ENCODE measurements at regions not wholly inside any gene's neighbourhood (a gene's known extent, or its start where the extent isn't known, plus 50 kb on each side); places are given as distances from the start of the nearest gene placed in this dataset.

DNA sequence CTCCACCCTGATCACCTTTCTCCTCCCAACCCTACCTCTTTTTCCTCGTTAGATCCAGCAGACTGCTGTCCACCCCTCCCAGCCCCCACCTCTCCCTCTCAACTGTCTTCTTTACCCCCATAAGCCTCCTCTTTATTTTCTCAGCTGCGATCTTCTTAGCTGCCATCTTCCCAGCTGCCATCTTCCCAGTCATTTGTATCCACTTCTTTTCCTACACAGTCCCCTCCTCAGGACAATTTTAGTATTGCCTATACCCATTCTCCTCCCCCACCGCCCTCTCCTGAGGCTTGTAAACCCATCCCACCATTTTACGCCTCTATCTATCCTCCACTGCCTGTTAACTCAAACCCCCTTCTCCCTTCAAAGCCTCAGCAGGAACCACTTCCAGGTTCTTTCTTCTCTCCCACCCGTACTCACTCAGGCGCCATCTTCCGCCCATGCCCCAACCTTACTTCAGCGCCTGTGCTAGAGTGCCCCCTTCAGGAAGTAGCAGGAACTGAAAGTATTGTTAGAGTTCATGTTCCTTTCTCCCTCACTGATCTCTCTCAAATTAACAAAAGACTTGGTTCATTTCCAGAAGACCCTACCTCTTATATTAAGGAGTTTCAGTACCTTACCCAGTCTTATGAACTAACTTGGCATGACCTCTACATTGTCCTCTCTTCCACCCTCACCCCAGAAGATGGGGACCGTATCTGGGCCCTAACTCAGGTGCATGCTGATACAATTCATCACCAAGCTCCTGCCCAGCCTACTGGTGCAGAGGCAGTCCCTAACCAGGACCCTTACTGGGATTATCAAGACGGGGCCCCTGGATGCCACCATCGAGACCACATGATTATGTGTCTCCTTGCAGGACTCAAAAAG, 236.0 kb downstream of the ADGRG6 start:
- H3K27me3 Mint-ChIP-seq (ENCODE audit: low read depth) = peaks cover 3% of the 10 kb centered on the region; the same call in 1 of the 2 replicates
- CTCF ChIA-PET = interaction anchor here (0.6 to 3.3 kb wide), 5 partner anchors 14 to 457 kb away, joined by 3 to 39 read pairs (median 3); no protein-coding TSS in a partner anchor
- H3K4me3 Mint-ChIP-seq = no peak overlapping the region
- H3K36me3 Mint-ChIP-seq = peaks cover 32% of the 10 kb centered on the region
- TF ChIP-seq, protein P1, sequence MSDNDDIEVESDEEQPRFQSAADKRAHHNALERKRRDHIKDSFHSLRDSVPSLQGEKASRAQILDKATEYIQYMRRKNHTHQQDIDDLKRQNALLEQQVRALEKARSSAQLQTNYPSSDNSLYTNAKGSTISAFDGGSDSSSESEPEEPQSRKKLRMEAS (CRISPR knock-in tag; IDR thresholded peaks at IDR 0.05) = no peak
- TF ChIP-seq MYBL2 (CRISPR knock-in tag; IDR thresholded peaks at IDR 0.05) (no peak), SOX15 (CRISPR knock-in tag; IDR thresholded peaks at IDR 0.05) (no peak)
- TF ChIP-seq, protein P2, sequence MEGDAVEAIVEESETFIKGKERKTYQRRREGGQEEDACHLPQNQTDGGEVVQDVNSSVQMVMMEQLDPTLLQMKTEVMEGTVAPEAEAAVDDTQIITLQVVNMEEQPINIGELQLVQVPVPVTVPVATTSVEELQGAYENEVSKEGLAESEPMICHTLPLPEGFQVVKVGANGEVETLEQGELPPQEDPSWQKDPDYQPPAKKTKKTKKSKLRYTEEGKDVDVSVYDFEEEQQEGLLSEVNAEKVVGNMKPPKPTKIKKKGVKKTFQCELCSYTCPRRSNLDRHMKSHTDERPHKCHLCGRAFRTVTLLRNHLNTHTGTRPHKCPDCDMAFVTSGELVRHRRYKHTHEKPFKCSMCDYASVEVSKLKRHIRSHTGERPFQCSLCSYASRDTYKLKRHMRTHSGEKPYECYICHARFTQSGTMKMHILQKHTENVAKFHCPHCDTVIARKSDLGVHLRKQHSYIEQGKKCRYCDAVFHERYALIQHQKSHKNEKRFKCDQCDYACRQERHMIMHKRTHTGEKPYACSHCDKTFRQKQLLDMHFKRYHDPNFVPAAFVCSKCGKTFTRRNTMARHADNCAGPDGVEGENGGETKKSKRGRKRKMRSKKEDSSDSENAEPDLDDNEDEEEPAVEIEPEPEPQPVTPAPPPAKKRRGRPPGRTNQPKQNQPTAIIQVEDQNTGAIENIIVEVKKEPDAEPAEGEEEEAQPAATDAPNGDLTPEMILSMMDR (IDR thresholded peaks at IDR 0.05) = peak; percentile 66
- ATAC-seq (peak; percentile 86), DNase-seq (ENCODE audit: low spot score) (peak; percentile 59)
- H3K9me3 Mint-ChIP-seq = peaks cover 45% of the 10 kb centered on the region
- H3K4me1 Mint-ChIP-seq = no peaks in the 10 kb centered on the region
- POLR2A ChIA-PET = no interaction called here
- no peak overlapping the region for H3K27ac Mint-ChIP-seq

DNA sequence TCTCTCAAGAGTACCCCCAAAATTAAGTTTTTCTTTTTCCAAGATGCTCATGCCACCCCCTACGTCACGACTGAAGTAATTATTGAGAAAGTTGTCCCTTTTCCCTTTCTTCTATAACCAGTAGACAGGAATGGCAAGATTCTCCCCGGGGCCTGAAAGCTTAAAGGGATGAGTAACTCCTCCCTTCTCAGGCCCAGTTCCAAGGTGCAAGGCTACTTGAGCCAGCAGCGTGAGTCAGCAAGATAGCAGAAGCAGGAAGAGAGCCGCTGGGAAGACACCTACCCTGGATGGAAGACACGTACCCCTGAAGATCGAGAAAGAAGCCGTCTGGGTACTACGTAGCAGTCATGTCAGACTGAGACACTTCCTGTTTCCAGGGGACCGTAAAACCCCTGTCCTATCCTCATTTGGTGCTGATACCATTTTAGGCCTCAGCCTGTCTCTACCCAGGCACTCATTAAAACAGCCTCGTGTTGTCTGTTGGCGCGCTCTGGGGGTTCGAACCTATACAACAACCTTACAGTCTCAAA, 241.0 kb downstream of the ADGRG6 start:
- no peaks in the 10 kb centered on the region for H3K4me1 Mint-ChIP-seq
- H3K36me3 Mint-ChIP-seq = no peaks in the 10 kb centered on the region
- no peak overlapping the region for H3K27ac Mint-ChIP-seq
- CTCF ChIA-PET = no interaction called here
- no peak for TF ChIP-seq ZNF219 (CRISPR knock-in tag; IDR thresholded peaks at IDR 0.05; ENCODE audit: borderline replicate concordance)
- TF ChIP-seq, protein P3, sequence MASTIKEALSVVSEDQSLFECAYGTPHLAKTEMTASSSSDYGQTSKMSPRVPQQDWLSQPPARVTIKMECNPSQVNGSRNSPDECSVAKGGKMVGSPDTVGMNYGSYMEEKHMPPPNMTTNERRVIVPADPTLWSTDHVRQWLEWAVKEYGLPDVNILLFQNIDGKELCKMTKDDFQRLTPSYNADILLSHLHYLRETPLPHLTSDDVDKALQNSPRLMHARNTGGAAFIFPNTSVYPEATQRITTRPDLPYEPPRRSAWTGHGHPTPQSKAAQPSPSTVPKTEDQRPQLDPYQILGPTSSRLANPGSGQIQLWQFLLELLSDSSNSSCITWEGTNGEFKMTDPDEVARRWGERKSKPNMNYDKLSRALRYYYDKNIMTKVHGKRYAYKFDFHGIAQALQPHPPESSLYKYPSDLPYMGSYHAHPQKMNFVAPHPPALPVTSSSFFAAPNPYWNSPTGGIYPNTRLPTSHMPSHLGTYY (CRISPR knock-in tag; IDR thresholded peaks at IDR 0.05) = no peak
- TF ChIP-seq, protein P4, sequence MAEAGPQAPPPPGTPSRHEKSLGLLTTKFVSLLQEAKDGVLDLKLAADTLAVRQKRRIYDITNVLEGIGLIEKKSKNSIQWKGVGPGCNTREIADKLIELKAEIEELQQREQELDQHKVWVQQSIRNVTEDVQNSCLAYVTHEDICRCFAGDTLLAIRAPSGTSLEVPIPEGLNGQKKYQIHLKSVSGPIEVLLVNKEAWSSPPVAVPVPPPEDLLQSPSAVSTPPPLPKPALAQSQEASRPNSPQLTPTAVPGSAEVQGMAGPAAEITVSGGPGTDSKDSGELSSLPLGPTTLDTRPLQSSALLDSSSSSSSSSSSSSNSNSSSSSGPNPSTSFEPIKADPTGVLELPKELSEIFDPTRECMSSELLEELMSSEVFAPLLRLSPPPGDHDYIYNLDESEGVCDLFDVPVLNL (CRISPR knock-in tag; IDR thresholded peaks at IDR 0.05; ENCODE audit: borderline replicate concordance, low read depth) = no peak
- TF ChIP-seq NFATC4 (CRISPR knock-in tag; IDR thresholded peaks at IDR 0.05) = no peak
- TF ChIP-seq, protein P5, sequence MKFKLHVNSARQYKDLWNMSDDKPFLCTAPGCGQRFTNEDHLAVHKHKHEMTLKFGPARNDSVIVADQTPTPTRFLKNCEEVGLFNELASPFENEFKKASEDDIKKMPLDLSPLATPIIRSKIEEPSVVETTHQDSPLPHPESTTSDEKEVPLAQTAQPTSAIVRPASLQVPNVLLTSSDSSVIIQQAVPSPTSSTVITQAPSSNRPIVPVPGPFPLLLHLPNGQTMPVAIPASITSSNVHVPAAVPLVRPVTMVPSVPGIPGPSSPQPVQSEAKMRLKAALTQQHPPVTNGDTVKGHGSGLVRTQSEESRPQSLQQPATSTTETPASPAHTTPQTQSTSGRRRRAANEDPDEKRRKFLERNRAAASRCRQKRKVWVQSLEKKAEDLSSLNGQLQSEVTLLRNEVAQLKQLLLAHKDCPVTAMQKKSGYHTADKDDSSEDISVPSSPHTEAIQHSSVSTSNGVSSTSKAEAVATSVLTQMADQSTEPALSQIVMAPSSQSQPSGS (CRISPR knock-in tag; IDR thresholded peaks at IDR 0.05; ENCODE audit: borderline replicate concordance, low read depth) = no peak
- TF ChIP-seq OVOL2 (CRISPR knock-in tag; IDR thresholded peaks at IDR 0.05; ENCODE audit: borderline replicate concordance) = no peak
- TF ChIP-seq NFYB (CRISPR knock-in tag; conservative IDR thresholded peaks at IDR 0.05; ENCODE audit: low read depth) = no peak
- TF ChIP-seq, protein P6, sequence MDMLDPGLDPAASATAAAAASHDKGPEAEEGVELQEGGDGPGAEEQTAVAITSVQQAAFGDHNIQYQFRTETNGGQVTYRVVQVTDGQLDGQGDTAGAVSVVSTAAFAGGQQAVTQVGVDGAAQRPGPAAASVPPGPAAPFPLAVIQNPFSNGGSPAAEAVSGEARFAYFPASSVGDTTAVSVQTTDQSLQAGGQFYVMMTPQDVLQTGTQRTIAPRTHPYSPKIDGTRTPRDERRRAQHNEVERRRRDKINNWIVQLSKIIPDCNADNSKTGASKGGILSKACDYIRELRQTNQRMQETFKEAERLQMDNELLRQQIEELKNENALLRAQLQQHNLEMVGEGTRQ (CRISPR knock-in tag; IDR thresholded peaks at IDR 0.05) = no peak
- TF ChIP-seq ZNF232 (CRISPR knock-in tag; IDR thresholded peaks at IDR 0.05) = no peak
- TF ChIP-seq, protein P7, sequence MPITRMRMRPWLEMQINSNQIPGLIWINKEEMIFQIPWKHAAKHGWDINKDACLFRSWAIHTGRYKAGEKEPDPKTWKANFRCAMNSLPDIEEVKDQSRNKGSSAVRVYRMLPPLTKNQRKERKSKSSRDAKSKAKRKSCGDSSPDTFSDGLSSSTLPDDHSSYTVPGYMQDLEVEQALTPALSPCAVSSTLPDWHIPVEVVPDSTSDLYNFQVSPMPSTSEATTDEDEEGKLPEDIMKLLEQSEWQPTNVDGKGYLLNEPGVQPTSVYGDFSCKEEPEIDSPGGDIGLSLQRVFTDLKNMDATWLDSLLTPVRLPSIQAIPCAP (CRISPR knock-in tag; IDR thresholded peaks at IDR 0.05) = no peak
- TF ChIP-seq, protein P8, sequence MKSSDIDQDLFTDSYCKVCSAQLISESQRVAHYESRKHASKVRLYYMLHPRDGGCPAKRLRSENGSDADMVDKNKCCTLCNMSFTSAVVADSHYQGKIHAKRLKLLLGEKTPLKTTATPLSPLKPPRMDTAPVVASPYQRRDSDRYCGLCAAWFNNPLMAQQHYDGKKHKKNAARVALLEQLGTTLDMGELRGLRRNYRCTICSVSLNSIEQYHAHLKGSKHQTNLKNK (CRISPR knock-in tag; IDR thresholded peaks at IDR 0.05) = no peak
- TF ChIP-seq, protein P9, sequence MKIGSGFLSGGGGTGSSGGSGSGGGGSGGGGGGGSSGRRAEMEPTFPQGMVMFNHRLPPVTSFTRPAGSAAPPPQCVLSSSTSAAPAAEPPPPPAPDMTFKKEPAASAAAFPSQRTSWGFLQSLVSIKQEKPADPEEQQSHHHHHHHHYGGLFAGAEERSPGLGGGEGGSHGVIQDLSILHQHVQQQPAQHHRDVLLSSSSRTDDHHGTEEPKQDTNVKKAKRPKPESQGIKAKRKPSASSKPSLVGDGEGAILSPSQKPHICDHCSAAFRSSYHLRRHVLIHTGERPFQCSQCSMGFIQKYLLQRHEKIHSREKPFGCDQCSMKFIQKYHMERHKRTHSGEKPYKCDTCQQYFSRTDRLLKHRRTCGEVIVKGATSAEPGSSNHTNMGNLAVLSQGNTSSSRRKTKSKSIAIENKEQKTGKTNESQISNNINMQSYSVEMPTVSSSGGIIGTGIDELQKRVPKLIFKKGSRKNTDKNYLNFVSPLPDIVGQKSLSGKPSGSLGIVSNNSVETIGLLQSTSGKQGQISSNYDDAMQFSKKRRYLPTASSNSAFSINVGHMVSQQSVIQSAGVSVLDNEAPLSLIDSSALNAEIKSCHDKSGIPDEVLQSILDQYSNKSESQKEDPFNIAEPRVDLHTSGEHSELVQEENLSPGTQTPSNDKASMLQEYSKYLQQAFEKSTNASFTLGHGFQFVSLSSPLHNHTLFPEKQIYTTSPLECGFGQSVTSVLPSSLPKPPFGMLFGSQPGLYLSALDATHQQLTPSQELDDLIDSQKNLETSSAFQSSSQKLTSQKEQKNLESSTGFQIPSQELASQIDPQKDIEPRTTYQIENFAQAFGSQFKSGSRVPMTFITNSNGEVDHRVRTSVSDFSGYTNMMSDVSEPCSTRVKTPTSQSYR (CRISPR knock-in tag; IDR thresholded peaks at IDR 0.05) = no peak
- TF ChIP-seq, protein P10, sequence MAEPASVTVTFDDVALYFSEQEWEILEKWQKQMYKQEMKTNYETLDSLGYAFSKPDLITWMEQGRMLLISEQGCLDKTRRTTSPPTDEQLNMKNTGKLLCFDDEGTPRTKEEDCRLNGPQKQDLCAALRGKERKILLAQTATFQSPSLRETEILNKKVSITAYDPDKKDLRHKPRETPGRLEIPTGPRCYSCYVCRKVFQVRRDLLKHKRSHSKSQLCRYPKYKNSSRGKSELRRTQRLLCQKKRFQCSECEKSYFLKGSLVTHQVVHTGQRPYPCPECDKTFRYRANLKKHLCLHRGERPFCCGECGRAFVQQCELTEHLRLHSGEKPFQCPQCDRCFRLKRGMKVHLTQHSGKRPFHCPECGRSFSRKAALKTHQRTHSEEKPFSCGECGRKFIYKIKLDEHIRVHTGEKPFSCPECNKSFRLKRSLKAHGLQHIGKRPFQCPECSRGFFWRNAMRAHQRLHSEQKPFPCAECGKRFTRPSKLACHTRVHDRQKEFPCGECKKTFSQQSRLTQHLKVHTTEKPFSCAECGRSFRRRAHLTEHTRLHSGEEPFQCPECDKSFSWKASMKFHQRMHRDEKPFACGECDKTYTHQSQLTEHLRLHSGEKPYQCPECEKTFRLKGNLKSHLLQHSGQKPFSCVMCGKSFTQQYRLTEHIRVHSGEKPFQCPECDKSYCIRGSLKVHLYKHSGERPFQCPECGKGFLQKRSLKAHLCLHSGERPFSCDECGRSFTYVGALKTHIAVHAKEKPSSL (CRISPR knock-in tag; conservative IDR thresholded peaks at IDR 0.05) = no peak
- no peak for TF ChIP-seq ZNF423 (CRISPR knock-in tag; IDR thresholded peaks at IDR 0.05)
- no peak for TF ChIP-seq ZNF263 (CRISPR knock-in tag; IDR thresholded peaks at IDR 0.05; ENCODE audit: low read depth)
- no peaks in the 10 kb centered on the region for H3K27me3 Mint-ChIP-seq (ENCODE audit: low read depth)
- peak; percentile 56 for ATAC-seq
- peaks cover 4% of the 10 kb centered on the region for H3K9me3 Mint-ChIP-seq
- no peak overlapping the region for H3K4me3 Mint-ChIP-seq
- POLR2A ChIA-PET = no interaction called here
- no peak for DNase-seq (ENCODE audit: low spot score)

Measured in WTC11 (cell line).